A549 (cell line): ENCODE measurements at regions not wholly inside any gene's neighbourhood (a gene's known extent, or its start where the extent isn't known, plus 50 kb on each side); places are given as distances from the start of the nearest gene placed in this dataset.

ENCODE experiments used
- ATAC-seq, 2 experiments: fragments of 200-7000 bp in 1 of 2; fragments of >200 bp in 1 of 2; cut with Nextera tagmentation in 1 of 2; cut with Tn5 transposase in 1 of 2; 3 replicates each; pipeline versions ENCODE4 v1.8.0 to v1.9.1; 2018 to 2020; ENCODE audit warnings: mild to moderate bottlenecking in 1 of 2, moderate library complexity in 1 of 2
- CTCF ChIA-PET: fragments of 300-600 bp; sonication (Branson Sonifier 250); formaldehyde crosslinking; extraction: SDS; loops from one replicate; lab custom pipeline; 2021; ENCODE audit warnings: antibody characterized with exemption, inconsistent platforms; lab: Yijun Ruan, JAX
- POLR2A ChIA-PET: fragments of 350-600 bp; formaldehyde crosslinking; extraction: SDS; loops from one replicate; lab custom pipeline; 2021; ENCODE audit warnings: antibody characterized with exemption, inconsistent platforms; lab: Yijun Ruan, JAX
- DNase-seq, 2 experiments: peaks; one replicate each; pipeline versions ENCODE4 v3.0.0 to v3.0.0-alpha.2; 2011 to 2016; ENCODE audit warnings: low read depth in 1 of 2, low spot score in 1 of 2
- FAIRE-seq: peaks from 2 replicates; lab custom pipeline; 2011; peaks lifted over from hg19 to GRCh38; lab: Jason Lieb, UNC
- H3K27ac ChIP-seq, 2 experiments: fragments of >200 bp; sonication (Bioruptor Twin); formaldehyde crosslinking; 3 replicates each; pipeline ENCODE4 v1.5.1; 2016 to 2017
- H3K4me1 ChIP-seq: fragments of >200 bp; sonication (Bioruptor Twin); formaldehyde crosslinking; 3 replicates; pipeline ENCODE4 v1.6.1; 2016
- H3K4me2 ChIP-seq: fragments of >200 bp; sonication (Bioruptor Twin); formaldehyde crosslinking; 3 replicates; pipeline ENCODE4 v1.6.1; 2016
- H3K4me3 ChIP-seq: fragments of >200 bp; sonication (Bioruptor Twin); formaldehyde crosslinking; 3 replicates; pipeline ENCODE4 v1.5.1; 2016
- H3K9me3 ChIP-seq: fragments of >200 bp; sonication (Bioruptor Twin); formaldehyde crosslinking; 3 replicates; pipeline ENCODE4 v1.6.1; 2016
- ATOH8 ChIP-seq: fragments of 250-450 bp; sonication (Bioruptor Pico); IDR thresholded peaks from 2 replicates; pipeline ENCODE4 v1.5.0; 2020; ENCODE audit warnings: low read depth, mild to moderate bottlenecking, moderate library complexity
- BHLHE40 ChIP-seq: IDR thresholded peaks from 2 replicates; pipeline ENCODE4 v1.6.1; 2012; ENCODE audit warnings: low read depth, low read length, inconsistent platforms
- CBX8 ChIP-seq: fragments of 200-600 bp; sonication (generic); IDR thresholded peaks from 2 replicates; pipeline ENCODE4 v1.6.1; 2016
- E2F6 ChIP-seq: IDR thresholded peaks from 2 replicates; pipeline ENCODE4 v1.6.1; 2012; ENCODE audit warnings: low read depth, borderline replicate concordance
- EHMT2 ChIP-seq: fragments of 200-600 bp; sonication (generic); IDR thresholded peaks from 2 replicates; pipeline ENCODE4 v1.6.1; 2016; ENCODE audit warnings: antibody characterized with exemption, low read depth, mild to moderate bottlenecking, moderate library complexity
- EP300 ChIP-seq, 2 experiments: fragments of >200 bp; sonication (Bioruptor Twin); formaldehyde crosslinking; IDR thresholded peaks; 2 replicates in 1 of 2; 3 replicates in 1 of 2; pipeline ENCODE4 v1.6.1; 2016 to 2017
- ESRRA ChIP-seq: fragments of 150-350 bp; IDR thresholded peaks from 2 replicates; pipeline ENCODE4 v1.6.1; 2014; ENCODE audit warnings: mild to moderate bottlenecking, low read length, borderline replicate concordance
- FOSL2 ChIP-seq, 2 experiments: fragments of 450-650 bp in 1 of 2; fragments of >200 bp in 1 of 2; sonication (Bioruptor Twin) in 1 of 2; formaldehyde crosslinking; IDR thresholded peaks; 2 replicates each; pipeline versions ENCODE4 v1.5.0 to v1.6.1; 2016 to 2020; ENCODE audit warnings: mild to moderate bottlenecking in 1 of 2, moderate library complexity in 1 of 2
- HES2 ChIP-seq: fragments of >200 bp; sonication (Bioruptor Twin); formaldehyde crosslinking; IDR thresholded peaks from 2 replicates; pipeline ENCODE4 v1.6.1; 2016
- HOXB5 ChIP-seq: fragments of 250-450 bp; sonication (Bioruptor Pico); IDR thresholded peaks from 2 replicates; pipeline ENCODE4 v1.5.0; 2020; ENCODE audit warnings: mild to moderate bottlenecking, moderate library complexity
- JUN ChIP-seq, 2 experiments: fragments of >200 bp; sonication (Bioruptor Twin); formaldehyde crosslinking; IDR thresholded peaks; 2 replicates in 1 of 2; 3 replicates in 1 of 2; pipeline ENCODE4 v1.6.1; 2016 to 2017
- JUNB ChIP-seq: fragments of >200 bp; sonication (Bioruptor Twin); formaldehyde crosslinking; IDR thresholded peaks from 2 replicates; pipeline ENCODE4 v1.6.1; 2016
- MYC ChIP-seq: IDR thresholded peaks from 2 replicates; pipeline ENCODE4 v1.6.1; 2012; ENCODE audit warnings: mild to moderate bottlenecking, inconsistent platforms, low read length, improper control_type of control experiment, borderline replicate concordance
- PHF8 ChIP-seq: fragments of 200-600 bp; sonication (generic); IDR thresholded peaks from 2 replicates; pipeline ENCODE4 v1.6.1; 2016; ENCODE audit warnings: low read depth, mild to moderate bottlenecking, antibody characterized with exemption, moderate library complexity, borderline replicate concordance
- POLR2AphosphoS2 ChIP-seq: conservative IDR thresholded peaks from 2 replicates; pipeline ENCODE4 v1.6.1; 2012; ENCODE audit warnings: low read length, improper control_type of control experiment, inconsistent platforms
- RARB ChIP-seq: fragments of 250-450 bp; sonication (Bioruptor Pico); IDR thresholded peaks from 2 replicates; pipeline ENCODE4 v1.8.0; 2021; ENCODE audit warnings: mild to moderate bottlenecking, moderate library complexity
- REST ChIP-seq: fragments of 200-600 bp; sonication (generic); IDR thresholded peaks from 2 replicates; pipeline ENCODE4 v1.6.1; 2016; ENCODE audit warnings: antibody characterized with exemption, mild to moderate bottlenecking, moderate library complexity
- SMC3 ChIP-seq: fragments of >200 bp; sonication (Bioruptor Twin); formaldehyde crosslinking; IDR thresholded peaks from 3 replicates; pipeline ENCODE4 v1.6.1; 2018; ENCODE audit warnings: inconsistent platforms
- TP53 ChIP-seq: fragments of 250-450 bp; sonication (Bioruptor Pico); IDR thresholded peaks from 2 replicates; pipeline ENCODE4 v1.5.0; 2021; ENCODE audit warnings: mild to moderate bottlenecking, moderate library complexity
- USF2 ChIP-seq: fragments of 450-650 bp; IDR thresholded peaks from 2 replicates; pipeline ENCODE4 v1.6.1; 2014; ENCODE audit warnings: antibody characterized with exemption
- ZFP36 ChIP-seq: fragments of 450-650 bp; IDR thresholded peaks from 2 replicates; pipeline ENCODE4 v1.6.1; 2014; ENCODE audit warnings: borderline replicate concordance; ENCODE audit not compliant: partially characterized antibody
- WGBS: methylation state at CpG from one replicate; pipeline ENCODE4 v1.1.6; 2017; ENCODE audit errors: missing lambda C conversion rate; 5-methylcytosine and 5-hydroxymethylcytosine counted together

- CTCF ChIA-PET = interaction anchor here (1.4 kb wide), 1 partner anchor 11 kb away, joined by 3 read pairs; no protein-coding TSS in a partner anchor
- ATAC-seq = no peak
- TF ChIP-seq E2F6 = no peak
- no peak for TF ChIP-seq PHF8
- no peak for TF ChIP-seq SMC3
- no peak for TF ChIP-seq ZFP36
- H3K9me3 ChIP-seq = no peaks in the 10 kb centered on the region; the same call in 2 of the 3 replicates
- no peak overlapping the region for H3K4me3 ChIP-seq
- H3K4me1 ChIP-seq = peaks cover 13% of the 10 kb centered on the region
- no peak overlapping the region for H3K4me2 ChIP-seq
- POLR2A ChIA-PET = no interaction called here
- whole genome bisulfite sequencing = 38% methylated on average over 3 of the region's 3 CpGs
- no peak for FAIRE-seq
- DNase-seq = no peak
- no peak overlapping the region for H3K27ac ChIP-seq
Measured at GRCh38 chr10:78526347-78526746, 492.7 kb downstream of the RPS24 start.

GRCh38 chr10:78527296-78527695 is 493.6 kb downstream of the RPS24 start:
- ChIA-PET CTCF (interaction anchor here (1.4 kb wide), 1 partner anchor 10 kb away, joined by 3 read pairs; no protein-coding TSS in a partner anchor), POLR2A (no interaction called here)
- Histone ChIP-seq H3K27ac (no peak overlapping the region), H3K4me3 (no peak overlapping the region), H3K4me1 (peaks cover 10% of the 10 kb centered on the region; the same call in 2 of the 3 replicates), H3K9me3 (no peaks in the 10 kb centered on the region), H3K4me2 (no peak overlapping the region)
- ATAC-seq = no peak
- FAIRE-seq = no peak
- WGBS = 64% methylated on average over 9 of the region's 10 CpGs
- DNase-seq = no peak
- TF ChIP-seq MYC = no peak

- Histone ChIP-seq H3K4me2 (no peak overlapping the region), H3K4me1 (peaks cover 4% of the 10 kb centered on the region; the same call in 2 of the 3 replicates), H3K4me3 (no peak overlapping the region), H3K27ac (no peak overlapping the region), H3K9me3 (no peaks in the 10 kb centered on the region)
- ATAC-seq = no peak
- TF ChIP-seq EHMT2 = no peak
- DNase-seq = no peak
- POLR2A ChIA-PET = no interaction called here
- CTCF ChIA-PET = interaction anchor here (1.1 to 3.0 kb wide), 2 partner anchors 8 to 227 kb away, joined by 3 to 8 read pairs; no protein-coding TSS in a partner anchor
- 73% methylated on average over 13 of the region's 13 CpGs for WGBS
- FAIRE-seq = no peak
Measured at GRCh38 chr10:78528749-78529204, 495.1 kb downstream of the RPS24 start.

- H3K27ac ChIP-seq = no peak overlapping the region
- FAIRE-seq (no peak), ATAC-seq (no peak), DNase-seq (no peak)
- TF ChIP-seq HES2 (no peak), PHF8 (no peak), JUN (IDR thresholded peaks at IDR 0.05) (no peak), EP300 (IDR thresholded peaks at IDR 0.05) (no peak), SMC3 (no peak)
- no peaks in the 10 kb centered on the region; the same call in 2 of the 3 replicates for H3K4me1 ChIP-seq
- ChIA-PET POLR2A (no interaction called here), CTCF (interaction anchor here (3.0 kb wide), 1 partner anchor 8 kb away, joined by 8 read pairs; no protein-coding TSS in a partner anchor)
- H3K4me2 ChIP-seq = no peak overlapping the region
- no peak overlapping the region for H3K4me3 ChIP-seq
- 87% methylated on average over 2 of the region's 2 CpGs for WGBS
- no peaks in the 10 kb centered on the region for H3K9me3 ChIP-seq
Measured at GRCh38 chr10:78529262-78529661, 495.6 kb downstream of the RPS24 start.

GRCh38 chr10:78531088-78531487 is 497.4 kb downstream of the RPS24 start:
- ChIA-PET POLR2A (no interaction called here), CTCF (interaction anchor here (1.0 to 3.0 kb wide), 3 partner anchors 10 to 666 kb away, joined by 3 to 8 read pairs (median 3); no protein-coding TSS in a partner anchor)
- H3K27ac ChIP-seq = no peak overlapping the region
- DNase-seq (no peak), ATAC-seq (no peak), FAIRE-seq (no peak)
- 39% methylated on average over 2 of the region's 3 CpGs for WGBS
- H3K4me1 ChIP-seq = no peaks in the 10 kb centered on the region
- no peaks in the 10 kb centered on the region for H3K9me3 ChIP-seq
- H3K4me3 ChIP-seq = no peak overlapping the region
- H3K4me2 ChIP-seq = no peak overlapping the region
- no peak for TF ChIP-seq ATOH8 (CRISPR knock-in tag)
- no peak for TF ChIP-seq HOXB5
- TF ChIP-seq FOSL2 (IDR thresholded peaks at IDR 0.05) = no peak
- no peak for TF ChIP-seq FOSL2 (CRISPR knock-in tag; IDR thresholded peaks at IDR 0.05)
- no peak for TF ChIP-seq ESRRA
- TF ChIP-seq RARB (CRISPR knock-in tag) = no peak
- no peak for TF ChIP-seq REST
- TF ChIP-seq CBX8 = no peak
- TF ChIP-seq JUNB = no peak
- TF ChIP-seq TP53 (CRISPR knock-in tag) = no peak
- no peak for TF ChIP-seq POLR2AphosphoS2
- TF ChIP-seq USF2 = no peak
- TF ChIP-seq PHF8 = no peak
- no peak for TF ChIP-seq BHLHE40
